Urinary bladder (tissue), 3 donors: ENCODE measurements at regions not wholly inside any gene's neighbourhood (a gene's known extent, or its start where the extent isn't known, plus 50 kb on each side); places are given as distances from the start of the nearest gene placed in this dataset.

Source experiments
- DNase-seq: peaks from one replicate; pipeline ENCODE4 v3.0.0-alpha.2; 2015; ENCODE audit errors: extremely low spot score
- H3K27ac ChIP-seq: one replicate; pipeline ENCODE4 v1.5.1; 2013; ENCODE audit warnings: low read depth, mild to moderate bottlenecking, moderate library complexity
- H3K36me3 ChIP-seq: one replicate; pipeline ENCODE4 v1.6.1; 2013; ENCODE audit warnings: mild to moderate bottlenecking, moderate library complexity; ENCODE audit not compliant: insufficient read depth
- H3K4me1 ChIP-seq: one replicate; pipeline ENCODE4 v1.6.1; 2013; ENCODE audit warnings: mild to moderate bottlenecking, moderate library complexity; ENCODE audit not compliant: insufficient read depth
- H3K4me3 ChIP-seq: one replicate; pipeline ENCODE4 v1.5.1; 2013; ENCODE audit warnings: low read depth, low read length
- WGBS: extraction: QIAGEN DNeasy Blood & Tissue Kit; methylation state at CpG from one replicate; pipeline ENCODE4 v1.1.7; 2013; 5-methylcytosine and 5-hydroxymethylcytosine counted together
- donor health status: healthy with polysubstance abuse.
- donor health status: healthy.

DNA sequence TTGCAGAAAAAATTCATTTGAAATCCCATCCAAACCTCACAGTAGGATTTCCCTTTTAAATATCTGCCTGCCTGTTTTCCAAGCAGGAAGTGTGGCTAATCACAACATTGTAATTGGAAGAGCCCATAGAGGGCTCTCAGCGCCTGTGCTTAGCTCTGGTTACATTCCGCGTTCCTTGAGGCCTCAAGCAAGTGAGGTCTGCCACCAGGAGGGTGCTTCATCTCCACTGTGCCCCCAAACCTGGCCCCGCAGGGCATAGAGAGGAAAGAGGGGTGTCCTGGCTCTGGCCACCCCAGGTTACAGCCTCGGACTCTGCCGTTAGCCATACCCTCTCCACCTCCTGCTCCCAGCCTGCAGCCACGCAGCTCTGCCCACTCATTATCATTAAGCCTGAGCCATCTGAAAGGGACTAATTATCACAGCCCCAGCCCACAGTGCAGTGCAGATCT is 214.8 kb downstream of the SP3 start:
- H3K4me1 ChIP-seq = no peaks in the 10 kb centered on the region
- no peaks in the 10 kb centered on the region for H3K36me3 ChIP-seq
- no peak for DNase-seq
- no peak overlapping the region for H3K4me3 ChIP-seq
- WGBS = 31% methylated on average over 7 of the region's 7 CpGs
- H3K27ac ChIP-seq = no peak overlapping the region

GRCh38 chr2:173750831-173751230 is 214.3 kb downstream of the SP3 start:
- Histone ChIP-seq H3K36me3 (no peaks in the 10 kb centered on the region), H3K4me3 (no peak overlapping the region), H3K27ac (no peak overlapping the region), H3K4me1 (no peaks in the 10 kb centered on the region)
- WGBS = 78% methylated on average over 4 of the region's 4 CpGs
- DNase-seq = no peak

GRCh38 chr2:173751245-173751975 is 213.8 kb downstream of the SP3 start:
- no peaks in the 10 kb centered on the region for H3K36me3 ChIP-seq
- DNase-seq = no peak
- H3K4me1 ChIP-seq = no peaks in the 10 kb centered on the region
- H3K27ac ChIP-seq = no peak overlapping the region
- H3K4me3 ChIP-seq = no peak overlapping the region
- 89% methylated on average over 9 of the region's 9 CpGs for WGBS

DNA sequence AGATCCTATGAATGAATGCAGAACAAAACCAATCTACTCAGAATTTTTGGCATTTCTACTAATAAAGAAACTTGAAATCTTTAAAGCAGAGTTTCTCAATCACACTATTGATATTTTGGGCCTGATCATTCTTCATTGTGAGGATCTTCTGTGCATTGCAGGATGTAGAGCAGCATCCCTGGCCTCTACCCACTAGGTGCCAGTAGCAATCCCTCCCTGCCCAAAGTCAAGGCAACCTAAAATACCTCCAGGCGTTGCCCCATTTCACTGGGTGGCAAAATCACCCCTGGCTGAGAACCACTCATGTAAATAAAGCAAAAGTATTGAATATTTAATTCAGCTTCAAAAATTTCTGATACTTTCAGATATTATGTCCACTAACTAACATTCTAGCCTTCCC is 213.0 kb downstream of the SP3 start:
- H3K36me3 ChIP-seq = no peaks in the 10 kb centered on the region
- no peak overlapping the region for H3K27ac ChIP-seq
- no peak overlapping the region for H3K4me3 ChIP-seq
- H3K4me1 ChIP-seq = no peaks in the 10 kb centered on the region
- DNase-seq = no peak
- WGBS = 45% methylated on average over 1 of the region's 1 CpG

DNA sequence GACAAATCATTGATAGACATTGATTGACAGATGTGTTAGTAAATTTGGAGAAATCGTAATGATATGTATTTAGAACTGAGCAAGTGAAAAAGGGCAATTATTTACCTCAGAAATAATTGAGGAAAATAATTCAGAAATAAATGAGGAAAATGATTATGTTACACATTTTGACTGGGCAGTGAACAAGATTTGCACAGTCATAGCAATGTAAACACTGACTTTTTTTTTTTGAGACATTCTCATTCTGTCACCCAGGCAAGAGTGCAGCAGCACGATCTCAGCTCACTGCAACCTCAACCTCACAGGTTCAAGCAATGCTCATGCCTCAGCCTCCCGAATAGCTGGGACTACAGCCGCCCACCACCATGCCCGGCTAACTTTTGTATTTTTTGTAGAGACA is 211.7 kb downstream of the SP3 start:
- Histone ChIP-seq H3K4me1 (no peaks in the 10 kb centered on the region), H3K36me3 (no peaks in the 10 kb centered on the region), H3K27ac (no peak overlapping the region), H3K4me3 (no peak overlapping the region)
- DNase-seq = no peak
- WGBS = 89% methylated on average over 5 of the region's 5 CpGs

GRCh38 chr2:173754165-173754564 is 211.0 kb downstream of the SP3 start:
- WGBS = 77% methylated on average over 4 of the region's 4 CpGs

DNA sequence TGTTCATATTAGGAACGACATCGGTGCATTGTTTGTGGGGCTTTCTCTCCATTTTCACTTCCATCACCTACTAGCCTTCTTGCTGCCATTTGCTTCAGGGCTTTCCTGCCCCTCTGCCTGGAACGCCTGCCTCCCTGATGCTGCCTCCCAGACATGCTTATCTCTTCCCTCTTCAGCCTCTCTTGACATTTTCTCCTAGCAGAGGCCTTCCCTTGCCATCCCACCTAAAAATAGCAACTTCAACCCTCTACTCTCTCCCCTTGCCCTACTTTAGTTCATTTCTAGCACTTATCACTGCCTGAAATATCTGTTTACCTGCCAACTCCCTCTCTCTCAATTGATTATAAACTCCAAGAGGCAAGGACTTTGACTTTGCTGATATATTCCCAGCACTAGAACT is 210.3 kb downstream of the SP3 start:
- Histone ChIP-seq H3K36me3 (no peaks in the 10 kb centered on the region), H3K4me3 (no peak overlapping the region), H3K4me1 (no peaks in the 10 kb centered on the region), H3K27ac (no peak overlapping the region)
- 87% methylated on average over 3 of the region's 3 CpGs for WGBS
- DNase-seq = no peak

More at GRCh38 chr2:173754165-173754564, 211.0 kb downstream of the SP3 start:
- Histone ChIP-seq H3K27ac (no peak overlapping the region), H3K36me3 (no peaks in the 10 kb centered on the region), H3K4me1 (no peaks in the 10 kb centered on the region), H3K4me3 (no peak overlapping the region)
- no peak for DNase-seq

DNA sequence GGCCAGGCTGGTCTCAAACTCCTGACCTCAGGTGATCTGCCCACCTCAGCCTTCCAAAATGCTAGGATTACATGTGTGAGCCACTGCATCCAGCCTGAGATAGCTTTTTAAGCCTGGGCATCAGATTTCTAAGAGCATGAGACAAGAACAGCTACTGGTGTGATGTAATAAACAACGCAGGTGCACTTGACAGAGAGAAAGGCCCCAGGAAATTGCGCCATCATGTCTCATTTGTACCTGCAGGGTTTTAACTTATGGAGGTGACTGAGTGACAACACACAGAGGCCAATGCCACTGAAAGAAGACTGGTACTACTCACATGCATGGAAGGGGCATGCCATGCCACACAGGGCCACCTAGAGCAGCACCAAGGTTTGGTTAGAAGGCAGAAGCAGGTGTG is 209.4 kb downstream of the SP3 start:
- 97% methylated on average over 2 of the region's 2 CpGs for WGBS
- H3K4me3 ChIP-seq = no peak overlapping the region
- no peaks in the 10 kb centered on the region for H3K36me3 ChIP-seq
- no peak for DNase-seq
- no peaks in the 10 kb centered on the region for H3K4me1 ChIP-seq
- no peak overlapping the region for H3K27ac ChIP-seq

DNA sequence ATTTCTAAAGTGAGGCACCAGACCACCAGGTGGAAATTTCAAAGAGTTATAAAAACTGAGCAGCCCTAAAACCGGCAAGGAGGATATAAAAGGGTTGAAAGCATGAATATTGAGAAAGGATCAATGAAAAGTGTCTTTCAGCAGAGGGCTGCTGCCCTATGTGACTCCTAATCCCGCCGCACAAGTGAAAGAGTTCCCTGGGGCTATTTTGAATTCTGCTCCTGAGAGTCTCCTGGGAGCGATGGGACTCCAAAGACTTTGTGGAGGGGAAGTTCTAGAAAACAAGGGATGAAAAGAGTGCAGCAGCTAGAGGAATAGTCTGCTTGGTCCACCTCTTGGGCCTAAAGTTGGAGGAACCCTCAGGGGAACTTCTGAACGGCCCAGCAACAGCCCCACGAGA is 205.2 kb downstream of the SP3 start:
- DNase-seq = no peak
- no peak overlapping the region for H3K27ac ChIP-seq
- WGBS = 89% methylated on average over 6 of the region's 6 CpGs

GRCh38 chr2:173760553-173760952 is 204.6 kb downstream of the SP3 start:
- peak; percentile 26 for DNase-seq
- H3K27ac ChIP-seq = no peak overlapping the region
- no peaks in the 10 kb centered on the region for H3K36me3 ChIP-seq
- 19% methylated on average over 3 of the region's 3 CpGs for WGBS
- H3K4me3 ChIP-seq = no peak overlapping the region
- H3K4me1 ChIP-seq = no peaks in the 10 kb centered on the region

More for the DNA sequence above, 205.2 kb downstream of the SP3 start:
- Histone ChIP-seq H3K4me3 (no peak overlapping the region), H3K4me1 (no peaks in the 10 kb centered on the region), H3K36me3 (no peaks in the 10 kb centered on the region)

- no peak overlapping the region for H3K4me3 ChIP-seq
- H3K4me1 ChIP-seq = no peaks in the 10 kb centered on the region
- WGBS = 93% methylated on average over 8 of the region's 8 CpGs
- no peak for DNase-seq
- H3K27ac ChIP-seq = no peak overlapping the region
- H3K36me3 ChIP-seq = no peaks in the 10 kb centered on the region
These were observed 203.5 kb downstream of the SP3 start for GRCh38 chr2:173761603-173762119.

DNA sequence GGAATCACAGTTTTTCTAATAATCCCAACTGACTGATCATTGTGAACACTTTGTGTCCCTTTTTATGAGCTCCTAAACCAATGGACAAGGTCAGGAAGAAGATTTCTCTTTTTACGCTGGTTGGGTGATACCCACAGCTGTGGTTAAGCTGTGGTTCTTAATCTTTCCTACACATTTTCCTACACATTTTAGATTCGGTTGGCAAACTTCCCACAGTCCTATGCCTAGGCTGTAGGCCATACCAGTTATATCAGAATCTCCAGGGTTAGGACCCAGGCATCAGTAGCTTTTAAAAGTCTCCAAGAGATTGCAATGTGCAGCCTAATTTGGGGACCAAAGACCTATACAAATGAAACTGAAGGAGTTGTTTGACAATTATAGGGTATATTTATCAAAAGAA is 203.0 kb downstream of the SP3 start:
- no peak overlapping the region for H3K4me3 ChIP-seq
- WGBS = 69% methylated on average over 2 of the region's 2 CpGs
- DNase-seq = no peak
- H3K36me3 ChIP-seq = no peaks in the 10 kb centered on the region
- H3K4me1 ChIP-seq = no peaks in the 10 kb centered on the region
- H3K27ac ChIP-seq = no peak overlapping the region

- Histone ChIP-seq H3K4me3 (no peak overlapping the region), H3K36me3 (no peaks in the 10 kb centered on the region), H3K27ac (no peak overlapping the region), H3K4me1 (no peaks in the 10 kb centered on the region)
- DNase-seq = no peak
- WGBS = 94% methylated on average over 2 of the region's 2 CpGs
These were observed 202.3 kb downstream of the SP3 start for GRCh38 chr2:173762864-173763263.

DNA sequence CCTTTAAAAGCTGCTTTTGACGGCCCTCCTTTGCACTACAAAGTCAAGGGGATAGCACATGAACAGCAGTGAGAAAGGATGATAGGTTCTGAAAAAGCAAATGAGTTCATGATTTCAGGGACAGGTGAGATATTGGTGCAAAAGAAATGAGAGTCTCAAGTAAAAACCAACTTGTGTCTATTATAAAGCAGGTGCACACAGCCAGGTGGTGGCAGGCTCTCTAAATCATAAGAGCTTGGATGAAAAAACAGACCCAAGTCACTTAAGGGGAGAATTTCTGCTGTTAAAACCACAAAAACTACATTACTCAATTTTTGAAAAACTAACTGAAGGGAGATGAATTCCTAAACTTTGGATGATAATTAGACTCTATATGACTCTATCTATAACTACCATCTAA is 201.5 kb downstream of the SP3 start:
- DNase-seq = no peak
- Histone ChIP-seq H3K4me1 (no peaks in the 10 kb centered on the region), H3K4me3 (no peak overlapping the region), H3K36me3 (no peaks in the 10 kb centered on the region), H3K27ac (no peak overlapping the region)
- WGBS = 91% methylated on average over 1 of the region's 1 CpG
